ENCODE measurements at regions not wholly inside any gene's neighbourhood (a gene's known extent, or its start where the extent isn't known, plus 50 kb on each side); places are given as distances from the start of the nearest gene placed in this dataset.

DNA sequence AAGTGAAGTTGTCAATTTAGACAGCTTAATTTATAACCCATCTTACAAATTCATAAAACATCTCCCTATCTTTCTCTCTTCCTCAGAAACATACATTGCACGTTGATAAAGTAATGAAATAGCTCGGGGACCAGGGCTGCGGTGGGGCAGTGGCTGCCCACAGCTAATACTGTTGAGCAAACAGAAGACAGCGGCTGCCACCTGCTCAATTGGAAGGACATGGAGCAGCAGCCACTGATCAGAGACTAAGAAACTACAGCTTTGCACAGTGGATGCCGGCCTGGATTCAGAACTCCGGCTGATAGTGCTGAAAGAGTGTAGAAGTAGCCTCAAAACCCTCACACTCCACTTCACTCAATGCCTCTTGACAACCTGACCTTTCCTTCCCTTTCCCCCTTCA, 157.9 kb upstream of the PDE10A start:
- TF ChIP-seq EZH2 (IDR thresholded peaks at IDR 0.05; ENCODE audit: insufficient read depth, low read length) = no peak
- TF ChIP-seq, protein P1, sequence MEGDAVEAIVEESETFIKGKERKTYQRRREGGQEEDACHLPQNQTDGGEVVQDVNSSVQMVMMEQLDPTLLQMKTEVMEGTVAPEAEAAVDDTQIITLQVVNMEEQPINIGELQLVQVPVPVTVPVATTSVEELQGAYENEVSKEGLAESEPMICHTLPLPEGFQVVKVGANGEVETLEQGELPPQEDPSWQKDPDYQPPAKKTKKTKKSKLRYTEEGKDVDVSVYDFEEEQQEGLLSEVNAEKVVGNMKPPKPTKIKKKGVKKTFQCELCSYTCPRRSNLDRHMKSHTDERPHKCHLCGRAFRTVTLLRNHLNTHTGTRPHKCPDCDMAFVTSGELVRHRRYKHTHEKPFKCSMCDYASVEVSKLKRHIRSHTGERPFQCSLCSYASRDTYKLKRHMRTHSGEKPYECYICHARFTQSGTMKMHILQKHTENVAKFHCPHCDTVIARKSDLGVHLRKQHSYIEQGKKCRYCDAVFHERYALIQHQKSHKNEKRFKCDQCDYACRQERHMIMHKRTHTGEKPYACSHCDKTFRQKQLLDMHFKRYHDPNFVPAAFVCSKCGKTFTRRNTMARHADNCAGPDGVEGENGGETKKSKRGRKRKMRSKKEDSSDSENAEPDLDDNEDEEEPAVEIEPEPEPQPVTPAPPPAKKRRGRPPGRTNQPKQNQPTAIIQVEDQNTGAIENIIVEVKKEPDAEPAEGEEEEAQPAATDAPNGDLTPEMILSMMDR (IDR thresholded peaks at IDR 0.05; ENCODE audit: insufficient read depth, low read depth, low read length) = no peak
- H3K36me3 ChIP-seq (ENCODE audit: insufficient read depth, low read length) = no peaks in the 10 kb centered on the region
- peaks cover 10% of the 10 kb centered on the region for H3K4me1 Mint-ChIP-seq (ENCODE audit: low read depth, unreplicated experiment)
- peaks cover 2% of the 10 kb centered on the region for H3K9me3 Mint-ChIP-seq (ENCODE audit: unreplicated experiment)
- FAIRE-seq (no peak), DNase-seq (ENCODE audit: low read depth) (no peak)
- no peaks in the 10 kb centered on the region for H3K4me1 ChIP-seq (ENCODE audit: insufficient read depth, low read length)
- H3K27ac Mint-ChIP-seq (ENCODE audit: unreplicated experiment) = no peak overlapping the region
- H2AFZ ChIP-seq (ENCODE audit: low read depth, low read length) = no peak overlapping the region
- H3K4me2 ChIP-seq (ENCODE audit: low read length) = no peak overlapping the region
- H3K4me3 Mint-ChIP-seq (ENCODE audit: unreplicated experiment) = no peak overlapping the region
- no peak overlapping the region for H3K4me3 ChIP-seq (ENCODE audit: insufficient read depth, low read depth, low read length)
- H3K36me3 Mint-ChIP-seq (ENCODE audit: low read depth, unreplicated experiment) = no peaks in the 10 kb centered on the region
- peaks cover 39% of the 10 kb centered on the region for H3K27me3 Mint-ChIP-seq (ENCODE audit: low read depth, unreplicated experiment)
- H3K27ac ChIP-seq (ENCODE audit: low read depth, low read length) = no peak overlapping the region
- H3K27me3 ChIP-seq (ENCODE audit: insufficient read depth, low read length) = peaks cover 22% of the 10 kb centered on the region
- H4K20me1 ChIP-seq (ENCODE audit: insufficient read depth, low read length) = no peaks in the 10 kb centered on the region
- H3K9me3 ChIP-seq (ENCODE audit: insufficient read depth, low read depth, low read length) = no peaks in the 10 kb centered on the region
- no peaks in the 10 kb centered on the region for H3K79me2 ChIP-seq (ENCODE audit: insufficient read depth, low read length)
- no peak overlapping the region for H3K9ac ChIP-seq (ENCODE audit: low read length)

DNA sequence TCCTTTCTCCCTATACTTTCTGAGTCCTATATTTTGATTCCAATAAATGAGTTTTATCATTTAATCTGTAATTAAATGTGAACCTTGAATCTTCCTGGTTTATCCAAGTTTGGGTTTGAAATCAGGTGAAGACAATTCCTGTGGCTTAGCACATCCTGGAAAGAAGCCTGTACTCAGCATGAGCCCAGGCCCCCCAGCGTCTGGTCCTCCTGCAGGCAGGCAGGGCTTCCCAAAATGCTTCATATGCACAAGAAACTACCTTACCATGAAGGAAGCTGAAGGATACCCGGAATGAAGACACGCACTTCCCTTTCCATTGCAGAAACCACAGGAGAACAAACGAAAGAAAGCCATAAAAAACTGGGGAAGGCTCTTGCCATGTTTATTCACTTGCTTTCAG, 157.4 kb upstream of the PDE10A start:
- no peaks in the 10 kb centered on the region for H4K20me1 ChIP-seq (ENCODE audit: insufficient read depth, low read length)
- peaks cover 10% of the 10 kb centered on the region for H3K4me1 Mint-ChIP-seq (ENCODE audit: low read depth, unreplicated experiment)
- no peak overlapping the region for H3K4me3 Mint-ChIP-seq (ENCODE audit: unreplicated experiment)
- no peak overlapping the region for H3K9ac ChIP-seq (ENCODE audit: low read length)
- TF ChIP-seq, protein P1 (IDR thresholded peaks at IDR 0.05; ENCODE audit: insufficient read depth, low read depth, low read length) = no peak
- no peak for TF ChIP-seq EZH2 (IDR thresholded peaks at IDR 0.05; ENCODE audit: insufficient read depth, low read length)
- H3K27me3 ChIP-seq (ENCODE audit: insufficient read depth, low read length) = peaks cover 22% of the 10 kb centered on the region
- no peak overlapping the region for H2AFZ ChIP-seq (ENCODE audit: low read depth, low read length)
- H3K27ac ChIP-seq (ENCODE audit: low read depth, low read length) = no peak overlapping the region
- H3K36me3 ChIP-seq (ENCODE audit: insufficient read depth, low read length) = no peaks in the 10 kb centered on the region
- H3K4me1 ChIP-seq (ENCODE audit: insufficient read depth, low read length) = no peaks in the 10 kb centered on the region
- peak overlapping the region; percentile 5 for H3K27ac Mint-ChIP-seq (ENCODE audit: unreplicated experiment)
- no peak for FAIRE-seq
- no peak for DNase-seq (ENCODE audit: low read depth)
- H3K9me3 Mint-ChIP-seq (ENCODE audit: unreplicated experiment) = peaks cover 2% of the 10 kb centered on the region
- H3K36me3 Mint-ChIP-seq (ENCODE audit: low read depth, unreplicated experiment) = no peaks in the 10 kb centered on the region
- H3K27me3 Mint-ChIP-seq (ENCODE audit: low read depth, unreplicated experiment) = peaks cover 37% of the 10 kb centered on the region
- no peaks in the 10 kb centered on the region for H3K79me2 ChIP-seq (ENCODE audit: insufficient read depth, low read length)
- H3K4me3 ChIP-seq (ENCODE audit: insufficient read depth, low read depth, low read length) = no peak overlapping the region
- no peaks in the 10 kb centered on the region for H3K9me3 ChIP-seq (ENCODE audit: insufficient read depth, low read depth, low read length)
- H3K4me2 ChIP-seq (ENCODE audit: low read length) = no peak overlapping the region

DNA sequence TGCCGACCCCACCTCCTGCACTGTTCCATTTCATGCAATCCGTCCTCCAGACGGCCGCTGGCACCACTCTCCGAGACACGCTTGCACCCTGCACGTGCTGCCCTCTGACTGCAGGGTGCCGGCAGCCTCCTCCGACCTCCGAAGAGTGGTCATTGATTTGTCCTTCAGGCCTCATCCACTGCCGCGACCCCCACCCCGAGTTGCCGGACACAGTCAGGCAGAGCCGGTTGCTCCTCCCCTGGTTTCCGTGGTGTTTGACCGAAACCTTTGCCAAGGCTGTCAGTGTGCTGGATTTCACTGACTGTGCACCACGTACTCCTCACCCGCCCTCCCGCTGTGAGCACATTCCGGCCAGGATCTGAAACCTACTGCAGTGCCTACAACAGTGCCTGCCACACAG, 156.4 kb upstream of the PDE10A start:
- Mint-ChIP-seq H3K27me3 (ENCODE audit: low read depth, unreplicated experiment) (peaks cover 45% of the 10 kb centered on the region), H3K4me3 (ENCODE audit: unreplicated experiment) (no peak overlapping the region), H3K27ac (ENCODE audit: unreplicated experiment) (no peak overlapping the region), H3K36me3 (ENCODE audit: low read depth, unreplicated experiment) (no peaks in the 10 kb centered on the region), H3K9me3 (ENCODE audit: unreplicated experiment) (peaks cover 2% of the 10 kb centered on the region), H3K4me1 (ENCODE audit: low read depth, unreplicated experiment) (peaks cover 10% of the 10 kb centered on the region)
- H3K4me2 ChIP-seq (ENCODE audit: low read length) = peak overlapping the region; percentile 49
- no peaks in the 10 kb centered on the region for H3K4me1 ChIP-seq (ENCODE audit: insufficient read depth, low read length)
- H3K27me3 ChIP-seq (ENCODE audit: insufficient read depth, low read length) = peaks cover 22% of the 10 kb centered on the region
- H2AFZ ChIP-seq (ENCODE audit: low read depth, low read length) = no peak overlapping the region
- no peak overlapping the region for H3K27ac ChIP-seq (ENCODE audit: low read depth, low read length)
- H3K4me3 ChIP-seq (ENCODE audit: insufficient read depth, low read depth, low read length) = no peak overlapping the region
- no peak for DNase-seq (ENCODE audit: low read depth)
- TF ChIP-seq, protein P1 (IDR thresholded peaks at IDR 0.05; ENCODE audit: insufficient read depth, low read depth, low read length) = no peak
- no peak for TF ChIP-seq EZH2 (IDR thresholded peaks at IDR 0.05; ENCODE audit: insufficient read depth, low read length)
- H3K36me3 ChIP-seq (ENCODE audit: insufficient read depth, low read length) = no peaks in the 10 kb centered on the region
- no peaks in the 10 kb centered on the region for H3K79me2 ChIP-seq (ENCODE audit: insufficient read depth, low read length)
- no peak for FAIRE-seq
- H4K20me1 ChIP-seq (ENCODE audit: insufficient read depth, low read length) = no peaks in the 10 kb centered on the region
- H3K9me3 ChIP-seq (ENCODE audit: insufficient read depth, low read depth, low read length) = no peaks in the 10 kb centered on the region
- no peak overlapping the region for H3K9ac ChIP-seq (ENCODE audit: low read length)
